DMS53 treated with DMSO at 0.1 percent for 48 hours (cell line): ENCODE measurements at regions not wholly inside any gene's neighbourhood (a gene's known extent, or its start where the extent isn't known, plus 50 kb on each side); places are given as distances from the start of the nearest gene placed in this dataset.
"Not testable (repeated sequence)": the region's sequence is repeated elsewhere in the genome, so short reads cannot be mapped to it uniquely, and the experiment has no call there.

Experiments
- DNase-seq: peaks from one replicate; lab custom pipeline; 2025; ENCODE audit not compliant: unreplicated experiment; lab: John Stamatoyannopoulos, UW

DNA sequence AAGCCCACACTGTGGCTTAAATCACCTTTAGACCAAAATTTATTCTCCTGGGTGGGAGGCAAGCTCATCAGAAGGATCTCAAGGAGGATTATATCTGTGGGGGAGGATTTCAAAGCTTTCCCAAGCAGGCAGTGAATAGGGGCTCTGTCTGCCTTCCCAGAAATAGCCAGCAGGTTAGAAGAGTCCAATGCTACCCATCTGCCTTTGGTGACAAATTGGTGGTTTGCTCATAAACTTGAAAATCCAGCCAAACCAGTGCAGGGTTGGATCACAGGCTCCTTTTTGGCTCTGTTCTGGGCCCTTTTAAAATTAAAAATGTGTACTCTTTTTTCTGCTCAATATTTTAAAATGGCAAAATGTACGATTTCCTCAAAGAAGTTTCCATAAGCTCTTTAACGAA, 118.9 kb upstream of the ZC3H11B start:
- no peak for DNase-seq

DNA sequence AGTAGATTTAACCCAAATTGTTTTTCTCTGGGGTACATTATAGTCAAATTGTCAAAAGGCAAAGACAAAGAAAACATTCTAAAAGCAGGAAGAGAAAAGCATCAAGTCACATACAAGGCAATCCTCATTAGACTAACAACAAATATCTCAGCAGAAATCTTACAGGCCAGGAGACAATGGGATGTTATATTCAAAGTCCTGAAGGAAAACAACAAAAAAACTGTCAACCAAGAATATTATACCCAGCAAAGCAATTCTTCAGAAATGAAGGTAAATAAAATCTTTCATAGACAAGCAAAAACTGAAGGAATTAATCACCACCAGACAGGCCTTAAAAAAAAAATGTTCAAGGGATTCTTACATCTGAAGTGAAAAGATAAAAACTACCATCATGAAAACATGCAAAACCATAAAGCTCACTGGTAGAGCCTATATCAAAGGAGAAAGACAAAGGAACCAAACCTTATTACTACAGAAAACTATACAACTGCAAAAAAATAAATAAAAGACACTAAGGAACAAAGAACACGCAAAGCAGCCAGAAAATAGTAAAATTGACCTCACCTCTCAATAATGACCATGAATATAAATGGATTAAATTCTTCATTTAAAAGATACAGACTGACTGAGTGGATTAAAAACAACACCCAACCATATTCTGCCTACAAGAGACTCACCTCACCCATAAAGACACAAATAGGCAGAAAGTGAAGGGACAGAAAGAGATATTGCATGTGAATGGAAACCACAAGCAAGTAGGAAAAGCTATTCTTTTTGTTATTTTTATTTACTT, 113.8 kb upstream of the ZC3H11B start:
- no peak for DNase-seq

DNA sequence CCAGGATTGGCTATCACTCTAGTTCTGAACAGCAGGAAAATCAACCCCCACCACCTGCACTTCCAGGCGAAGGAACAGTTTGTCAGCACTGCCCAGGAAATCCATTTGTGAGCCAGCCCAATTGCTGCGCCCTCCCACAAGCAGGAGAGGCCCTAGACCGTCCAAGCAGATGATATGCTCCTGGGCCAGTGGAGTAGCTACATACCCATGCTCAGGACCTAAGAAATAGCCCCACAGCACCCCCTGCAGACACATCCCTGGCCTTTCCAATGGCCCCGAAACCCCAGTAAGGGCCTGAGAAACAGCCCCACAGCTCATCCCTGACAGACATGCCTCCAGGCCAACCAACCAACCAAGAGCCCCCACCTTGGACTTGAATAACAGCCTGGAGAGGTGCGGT, 111.5 kb upstream of the ZC3H11B start:
- DNase-seq, result no peak

DNA sequence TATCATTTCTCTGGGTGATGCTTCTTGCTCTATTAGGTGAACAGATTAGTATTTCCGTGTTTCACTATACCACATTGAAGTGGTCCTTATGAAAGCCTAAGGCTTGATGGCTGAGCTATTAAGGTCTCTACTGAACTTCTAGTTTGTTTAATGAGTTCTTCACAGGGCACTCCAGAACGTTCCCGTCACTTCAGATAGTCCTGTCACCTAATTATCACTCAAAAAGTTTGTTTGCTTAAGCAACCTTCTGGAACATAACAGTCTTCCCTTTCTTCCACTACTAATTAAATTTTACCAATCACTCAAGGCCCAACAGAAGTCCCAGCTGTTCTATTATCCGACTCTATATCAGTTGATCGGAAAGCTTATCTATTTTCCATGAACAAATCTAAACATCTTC, 104.6 kb upstream of the ZC3H11B start:
- no peak for DNase-seq

DNA sequence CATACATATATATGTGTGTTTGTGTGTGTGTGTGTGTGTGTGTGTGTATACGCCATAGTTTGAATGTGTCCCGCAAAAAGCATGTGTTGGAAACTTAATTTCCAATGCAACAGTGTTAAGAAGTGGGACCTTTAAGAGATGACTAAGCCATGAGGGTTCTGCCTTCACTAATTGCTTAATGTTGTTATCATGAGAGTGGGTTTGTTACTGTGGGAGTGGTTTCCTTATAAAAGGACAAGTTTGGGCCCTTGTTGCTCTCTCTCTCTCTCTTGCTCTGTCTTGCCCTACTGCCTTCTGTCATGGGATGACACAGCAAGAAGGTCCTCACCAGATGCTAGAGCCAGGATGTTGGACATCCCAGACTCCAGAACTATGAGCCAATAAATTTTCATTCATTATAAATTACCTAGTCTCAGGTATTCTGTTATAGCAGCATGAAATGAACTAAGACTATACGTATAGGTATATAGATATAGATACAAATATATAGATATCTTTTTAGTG, 103.8 kb upstream of the ZC3H11B start:
- no peak for DNase-seq

DNA sequence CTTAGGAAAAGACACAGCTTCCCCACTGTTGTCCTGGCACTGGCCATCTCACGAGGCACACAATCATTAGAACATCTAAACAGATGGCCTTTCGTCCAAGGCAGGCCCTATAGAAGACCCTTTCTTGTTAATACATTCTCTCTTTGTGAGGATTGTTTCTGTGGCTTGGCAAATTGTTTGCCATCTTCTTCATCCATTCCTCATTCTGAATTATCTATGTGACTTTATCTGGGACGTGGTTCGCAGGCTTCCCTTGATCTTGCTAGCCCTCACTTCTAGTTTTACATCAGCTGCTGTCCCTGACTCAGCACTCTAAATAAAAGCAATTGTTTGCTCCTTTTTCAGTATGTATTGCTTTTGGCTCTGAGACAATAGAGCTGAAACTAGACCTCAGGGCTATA, 101.1 kb upstream of the ZC3H11B start:
- DNase-seq, result peak; percentile 14

DNA sequence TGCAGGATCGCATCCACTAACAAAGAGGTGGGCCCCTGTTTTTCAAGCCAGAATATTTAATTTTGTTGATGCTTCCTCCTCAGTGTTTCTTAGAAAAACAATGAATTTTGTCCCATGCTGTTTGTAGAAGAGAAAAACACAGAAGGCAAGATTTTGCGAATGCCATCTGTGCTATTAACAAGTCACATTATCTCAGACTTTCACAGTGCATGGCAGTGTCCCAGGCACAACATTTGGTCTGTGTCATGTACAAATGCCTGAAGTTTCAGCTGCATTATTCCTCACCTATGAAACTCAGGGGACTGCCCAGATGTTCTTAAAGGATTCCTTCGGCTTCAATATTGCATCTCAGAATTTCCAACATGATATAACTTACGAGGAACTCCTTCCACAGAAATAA, 99.6 kb upstream of the ZC3H11B start:
- DNase-seq, result no peak

DNA sequence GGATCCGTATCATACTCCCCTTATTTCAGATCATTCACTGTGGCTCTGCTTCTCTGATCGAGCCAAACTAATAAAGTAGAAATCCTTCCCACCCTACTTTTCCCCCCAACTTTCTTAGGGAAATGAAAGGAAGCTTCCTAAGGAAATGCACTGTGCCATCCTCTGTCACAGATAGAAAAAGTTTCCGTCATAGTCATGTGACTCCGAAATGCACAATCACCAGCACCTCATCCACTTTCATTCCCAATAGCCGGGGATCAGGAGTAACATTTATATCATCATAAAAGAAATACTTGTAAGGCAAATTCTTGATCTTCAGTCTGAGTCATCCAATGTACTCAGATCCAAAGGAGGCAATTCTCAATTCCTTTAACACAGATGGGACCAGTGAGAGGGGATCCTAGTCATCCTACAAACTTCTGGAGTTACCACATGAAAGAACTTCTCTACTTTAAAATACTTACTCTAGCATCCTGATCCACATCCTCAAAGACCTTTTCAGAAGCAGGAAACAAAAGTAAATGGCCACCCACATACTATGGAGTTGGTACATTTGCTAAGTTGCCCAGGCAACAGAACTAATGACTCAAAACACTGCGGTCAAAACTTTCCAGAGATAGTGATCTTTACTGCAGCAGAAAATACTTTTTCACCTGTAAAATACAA, 97.8 kb upstream of the ZC3H11B start:
- no peak for DNase-seq

DNA sequence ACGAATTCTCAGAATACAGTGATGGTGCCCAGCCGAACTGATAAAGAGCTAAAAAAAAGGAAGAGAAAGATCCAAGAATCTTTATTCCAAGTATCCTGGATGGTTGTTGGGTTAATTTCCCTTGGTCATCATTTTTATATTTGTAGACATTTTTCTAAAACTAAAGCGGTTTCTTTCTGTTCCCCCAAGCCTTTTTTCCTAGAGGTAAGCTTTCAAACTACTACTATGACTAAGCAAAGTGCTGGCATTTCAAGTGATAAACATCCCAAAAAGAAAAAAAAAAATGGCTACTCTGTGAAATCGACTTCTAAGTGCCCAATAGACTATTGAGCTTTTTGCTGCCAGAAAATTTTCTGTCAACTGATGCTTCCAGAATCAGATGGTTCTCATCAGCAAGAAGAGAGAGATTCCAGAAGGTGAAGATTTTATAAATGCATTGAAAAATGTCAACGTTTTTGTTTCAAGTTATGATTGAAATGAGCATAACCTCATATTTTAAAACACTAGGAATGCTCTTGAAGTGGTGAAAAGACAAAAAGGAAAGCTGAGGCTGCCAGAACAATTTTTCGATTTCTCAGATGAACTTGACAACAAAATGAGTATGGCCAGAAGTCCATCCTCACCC, 96.1 kb upstream of the ZC3H11B start:
- DNase-seq, result no peak

DNA sequence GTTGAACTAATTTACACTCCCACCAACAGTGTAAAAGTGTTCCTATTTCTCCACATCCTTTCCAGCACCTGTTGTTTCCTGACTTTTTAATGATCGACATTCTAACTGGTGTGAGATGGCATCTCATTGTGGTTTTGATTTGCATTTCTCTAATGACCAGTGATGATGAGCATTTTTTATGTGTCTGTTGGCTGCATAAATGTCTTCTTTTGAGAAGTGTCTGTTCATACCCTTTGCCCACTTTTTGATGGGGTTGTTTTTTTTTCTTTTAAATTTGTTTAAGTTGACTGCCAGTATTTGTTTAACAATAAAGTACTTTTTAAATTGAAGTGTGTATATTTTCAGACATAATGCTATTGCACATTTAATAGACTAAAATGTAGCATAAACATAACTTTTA, 95.0 kb upstream of the ZC3H11B start:
- DNase-seq, result not testable (repeated sequence)

DNA sequence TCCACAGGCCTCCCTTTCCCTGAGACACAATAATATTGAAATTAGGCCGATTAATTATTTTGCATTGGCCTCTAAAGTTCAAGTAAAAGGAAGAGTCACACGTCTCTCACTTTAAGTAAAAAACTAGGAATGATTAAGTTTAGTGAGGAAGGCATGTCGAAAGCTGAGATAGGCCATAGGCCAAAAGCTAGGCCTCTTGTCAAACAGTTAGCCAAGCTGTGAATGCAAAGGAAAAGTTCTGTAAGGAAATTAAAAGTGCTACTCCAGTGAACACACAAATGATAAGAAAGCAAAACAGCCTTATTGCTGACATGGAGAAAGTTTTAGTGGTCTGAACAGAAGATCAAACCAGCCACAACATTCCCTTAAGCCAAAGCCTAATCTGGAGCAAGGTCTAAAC, 91.4 kb upstream of the ZC3H11B start:
- not testable (repeated sequence) for DNase-seq

DNA sequence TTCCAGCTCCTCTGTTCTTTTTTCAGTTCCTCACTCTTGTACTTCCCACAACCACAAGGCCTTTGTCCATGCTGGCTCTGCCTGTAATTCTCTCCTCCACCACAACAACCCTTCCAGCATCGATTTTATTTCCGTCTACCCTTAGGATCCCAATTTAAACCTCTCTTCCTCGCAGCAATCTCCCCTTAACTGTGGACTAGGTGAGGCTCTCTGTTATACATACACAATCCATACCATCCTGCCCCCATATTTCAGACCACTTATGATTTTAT, 90.4 kb upstream of the ZC3H11B start:
- no peak for DNase-seq

DNA sequence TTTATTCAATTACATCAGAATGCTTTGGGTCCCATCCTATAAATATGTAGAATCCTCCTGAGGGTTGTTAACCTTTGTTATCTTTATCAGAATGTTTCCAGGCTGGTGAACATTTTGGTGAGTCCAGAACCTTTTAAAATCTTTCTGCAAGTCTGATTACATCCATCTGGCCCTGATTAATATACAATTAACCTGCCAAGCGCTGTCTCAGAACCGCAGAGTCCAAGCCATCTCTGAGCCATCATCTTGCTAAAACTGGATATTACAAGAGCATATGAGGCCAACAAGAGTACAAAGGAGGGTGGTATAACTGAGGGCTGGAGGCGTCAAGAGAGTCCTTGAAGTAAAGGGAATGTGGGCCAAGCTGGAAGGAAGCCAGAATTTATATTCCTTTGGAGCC, 88.6 kb upstream of the ZC3H11B start:
- no peak for DNase-seq

DNA sequence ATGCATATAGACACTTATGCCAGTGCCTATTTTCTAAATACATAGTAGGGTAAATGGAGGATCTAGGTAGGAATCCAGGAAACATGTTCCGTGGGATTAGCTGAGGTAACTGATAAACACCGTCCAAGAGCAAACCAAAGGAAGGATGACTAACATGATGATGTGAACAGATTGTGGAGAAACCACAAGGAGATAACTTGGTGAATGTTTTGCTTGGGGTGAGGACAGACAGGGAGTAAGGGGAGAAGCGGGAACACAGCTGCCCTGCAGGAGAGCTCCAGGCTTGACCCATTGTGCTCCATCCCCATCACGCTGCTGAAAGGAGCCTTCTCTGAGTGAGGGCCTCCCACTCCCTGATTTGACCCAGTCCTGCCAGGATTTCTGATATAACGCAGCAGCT, 87.0 kb upstream of the ZC3H11B start:
- no peak for DNase-seq

DNA sequence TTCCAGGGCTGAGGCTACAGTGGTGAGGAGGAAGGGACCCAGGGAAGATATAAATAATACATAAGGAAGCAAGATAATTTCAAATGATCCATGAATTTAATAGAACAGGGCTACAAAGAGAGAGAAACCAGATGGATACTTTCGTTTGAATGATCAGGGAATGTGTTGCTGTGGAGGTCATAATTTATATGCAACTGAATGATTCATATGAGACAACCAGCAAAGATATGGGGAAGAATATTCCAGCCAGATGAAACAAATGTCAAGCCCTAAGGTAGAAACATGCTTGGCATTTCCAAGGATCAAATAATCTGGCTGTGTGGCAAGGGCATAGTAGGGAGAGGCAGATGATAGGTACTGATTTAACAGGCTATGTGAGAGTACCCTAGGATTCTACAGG, 84.8 kb upstream of the ZC3H11B start:
- no peak for DNase-seq

DNA sequence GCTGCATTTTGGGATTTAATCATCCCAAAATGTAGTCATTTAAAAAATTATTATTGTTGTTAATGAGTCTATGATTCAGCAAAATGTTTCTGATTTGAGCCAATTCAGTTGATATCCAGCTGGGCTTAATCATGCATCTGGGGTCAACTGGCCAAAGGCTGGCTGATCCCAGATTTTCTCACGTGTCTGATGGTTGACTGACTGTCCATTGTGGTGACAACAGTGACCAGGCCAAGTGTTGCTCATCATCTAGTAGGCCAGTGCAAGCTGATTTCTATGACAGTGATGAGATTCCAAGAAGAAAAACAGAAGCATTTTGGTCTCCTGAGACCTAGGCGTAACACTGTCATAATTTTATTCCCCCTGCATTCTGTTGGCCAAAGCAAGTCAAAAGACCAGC, 80.1 kb upstream of the ZC3H11B start:
- DNase-seq, result no peak

DNA sequence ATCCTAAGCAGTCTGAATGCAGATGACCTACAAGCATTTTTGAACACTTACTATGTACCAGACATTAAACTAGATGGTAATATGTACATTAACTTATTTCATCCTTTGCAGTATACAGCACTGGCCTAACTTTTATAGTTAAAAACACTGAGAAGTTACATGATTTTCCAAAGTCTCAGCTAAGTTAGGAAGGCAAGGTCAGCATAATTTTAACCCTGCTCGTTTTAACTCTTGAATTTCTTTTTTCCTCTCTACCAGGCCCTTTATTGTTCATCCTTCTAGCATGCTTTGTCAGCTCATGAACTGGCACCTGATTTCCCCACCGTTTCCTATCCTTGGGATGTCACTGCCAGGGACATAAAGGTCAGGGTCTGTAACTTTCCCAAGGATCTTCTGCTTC, 76.9 kb upstream of the ZC3H11B start:
- DNase-seq, result no peak

DNA sequence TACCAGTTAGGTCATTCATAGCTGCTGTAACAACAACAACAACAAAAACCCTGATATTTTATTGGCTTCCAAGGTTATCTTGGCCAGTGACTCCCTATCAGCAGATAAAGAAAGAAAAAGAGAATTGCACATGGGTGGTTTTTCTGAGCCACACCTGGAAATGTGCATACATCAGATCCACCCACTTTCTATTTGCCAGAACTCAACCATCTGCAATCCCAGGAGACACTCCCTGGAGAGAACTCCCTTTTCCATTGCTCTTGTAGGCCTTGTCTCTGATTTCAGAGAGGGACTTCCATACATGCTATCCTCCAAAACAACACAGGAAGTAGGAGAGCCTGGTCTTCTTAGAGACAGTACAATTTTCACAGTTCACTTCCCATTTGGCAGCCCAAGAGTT, 74.9 kb upstream of the ZC3H11B start:
- no peak for DNase-seq

DNA sequence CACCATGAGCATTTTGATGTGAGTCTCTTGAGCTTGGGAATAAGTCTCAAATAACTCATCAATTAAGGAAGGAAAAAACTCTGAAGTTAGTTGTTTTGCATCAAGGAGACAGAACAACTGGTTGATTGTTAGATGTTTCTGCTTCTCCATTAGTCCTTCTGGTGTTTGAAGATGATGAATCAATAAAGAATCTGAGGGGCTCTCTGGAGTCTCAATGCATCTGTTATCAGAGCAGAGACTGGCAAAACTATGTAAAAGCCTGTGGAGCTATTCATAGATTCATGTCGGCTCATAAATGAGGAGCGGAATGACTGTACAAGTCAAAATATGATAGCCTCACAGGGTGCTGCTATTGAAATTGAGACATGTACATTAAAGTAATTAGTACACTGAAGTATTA, 73.3 kb upstream of the ZC3H11B start:
- DNase-seq, result no peak

DNA sequence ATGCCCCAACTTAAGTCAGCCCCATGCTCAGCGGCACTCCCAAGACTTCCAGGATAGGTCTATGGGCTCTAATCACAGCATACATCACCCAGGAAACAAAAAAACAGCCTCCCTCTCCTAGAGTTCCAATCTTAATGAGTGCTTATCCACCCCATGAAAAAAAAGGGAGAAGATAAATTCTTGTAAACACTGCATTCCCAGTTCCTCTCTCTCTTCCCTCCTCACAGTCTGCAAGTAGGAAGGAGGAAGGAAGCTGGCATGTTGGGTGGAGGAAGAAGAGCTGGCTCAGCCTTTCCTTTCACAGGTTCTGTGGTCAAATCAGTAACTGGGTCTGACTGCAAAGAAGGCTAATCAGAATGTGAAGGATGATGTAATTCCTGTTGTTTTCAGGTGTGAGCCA, 69.9 kb upstream of the ZC3H11B start:
- no peak for DNase-seq

DNA sequence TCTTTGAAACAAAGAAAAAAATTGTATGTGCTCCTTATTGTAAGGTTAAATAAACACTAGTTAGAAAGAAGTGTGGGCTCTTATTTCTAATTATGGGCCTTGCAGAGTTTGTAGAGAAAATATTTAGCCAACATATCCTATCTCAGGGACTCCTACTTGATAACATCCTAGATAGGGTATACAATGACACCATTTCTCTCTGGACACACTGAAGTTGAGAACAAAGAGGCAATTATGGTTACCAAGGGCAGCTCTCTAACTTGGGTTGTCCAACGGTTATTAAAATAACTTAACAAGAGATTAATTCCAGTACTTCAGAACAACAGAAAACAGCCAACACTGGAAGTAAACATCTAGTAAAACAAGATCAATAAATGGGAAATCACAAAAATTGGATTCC, 69.0 kb upstream of the ZC3H11B start:
- DNase-seq, result no peak

DNA sequence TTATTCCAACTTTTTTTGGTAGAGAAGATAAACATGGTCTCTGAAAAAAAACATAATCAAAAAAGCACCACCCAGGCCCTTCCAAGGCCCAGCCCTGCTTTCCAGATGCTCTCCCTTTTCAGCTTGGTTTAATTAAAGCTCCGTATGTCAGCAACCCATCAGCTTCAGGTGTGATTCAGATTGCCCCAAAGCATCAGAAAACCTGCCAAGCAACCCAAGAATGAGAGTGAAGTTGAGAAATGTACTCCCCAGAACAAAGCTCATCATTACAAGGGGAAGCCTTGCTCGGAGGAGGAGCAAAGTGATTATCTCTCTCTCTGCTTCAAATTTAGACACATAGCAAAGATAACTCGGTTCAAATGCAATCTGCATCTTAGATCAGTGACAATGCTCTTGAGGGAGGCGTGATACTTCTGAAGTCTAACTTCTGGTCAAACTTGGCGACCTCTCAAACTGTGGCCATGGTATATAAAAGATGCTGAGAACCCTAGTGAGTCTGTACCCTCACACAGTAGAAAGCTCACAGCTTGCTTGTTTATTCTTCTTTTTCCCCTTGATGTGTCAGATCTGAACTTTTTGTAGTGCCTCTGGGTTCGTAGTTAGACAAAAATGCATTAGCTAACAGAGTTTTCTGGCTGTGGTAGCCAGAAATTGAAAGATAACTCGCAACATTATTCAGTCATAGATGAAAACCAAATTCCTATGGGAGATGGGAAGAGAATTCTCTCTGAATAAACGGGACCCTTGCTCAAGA, 63.3 kb upstream of the ZC3H11B start:
- DNase-seq, result no peak
